Central memory CD4-positive, alpha-beta T cell (primary cell): ENCODE measurements at regions not wholly inside any gene's neighbourhood (a gene's known extent, or its start where the extent isn't known, plus 50 kb on each side); places are given as distances from the start of the nearest gene placed in this dataset.

ENCODE experiments used
- DNase-seq: peaks from one replicate; pipeline ENCODE4 v3.0.0; 2022

DNA sequence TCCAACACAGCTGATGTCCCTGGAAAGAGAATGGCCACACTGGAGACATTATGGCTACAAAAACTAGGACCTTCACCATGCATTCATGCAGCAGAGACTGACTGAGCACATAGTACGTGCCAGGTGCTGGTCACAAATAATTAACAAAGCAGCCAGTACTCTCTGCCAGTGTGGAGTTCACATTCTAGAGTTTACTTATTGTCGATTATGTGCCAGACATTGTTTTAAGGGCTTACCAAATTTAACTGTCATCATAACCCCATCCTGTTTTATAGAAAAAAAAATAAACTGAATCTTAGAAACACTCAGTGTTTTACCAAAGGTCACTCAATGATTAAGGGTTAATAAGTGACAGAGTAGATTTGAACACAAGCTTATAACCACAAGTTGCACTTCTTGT is 143.3 kb downstream of the RRAGC start:
- no peak for DNase-seq

DNA sequence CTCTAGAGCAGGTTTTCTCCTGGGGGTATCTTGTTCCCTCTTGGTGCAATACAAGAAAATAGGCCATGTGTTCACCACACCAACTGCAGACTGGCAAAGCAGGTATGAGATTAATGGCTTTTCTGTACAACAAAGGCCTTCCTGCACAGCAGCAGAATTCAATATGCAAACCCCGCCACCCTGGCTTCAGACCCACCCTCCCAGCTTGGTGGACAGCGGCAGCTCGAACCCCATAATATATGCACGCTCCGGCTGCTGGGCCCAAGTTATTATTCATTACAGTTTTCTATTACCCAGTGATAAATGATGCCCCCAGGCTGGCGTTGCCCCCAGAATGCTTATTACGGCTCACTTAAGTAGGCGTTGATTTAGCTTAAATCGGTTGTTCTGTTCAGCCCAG is 144.2 kb downstream of the RRAGC start:
- DNase-seq: no peak

DNA sequence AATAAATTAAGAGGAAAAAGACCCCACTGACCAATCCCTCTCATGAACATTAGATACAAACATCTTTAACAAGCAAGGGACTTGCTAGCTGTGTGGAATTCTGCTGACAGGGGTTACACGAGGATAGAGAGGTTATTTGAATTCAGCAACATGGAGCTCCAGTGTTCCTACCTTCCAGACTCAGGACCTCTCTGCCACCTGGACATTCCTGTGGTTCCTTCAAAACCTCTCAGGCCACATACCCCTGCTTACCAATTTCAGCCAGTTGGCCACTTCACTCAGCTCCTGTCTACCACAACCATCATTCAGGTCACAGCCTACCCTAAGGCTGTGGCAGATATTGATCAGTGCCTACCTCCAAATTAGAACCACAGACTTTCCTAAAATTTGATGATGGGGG is 147.5 kb downstream of the RRAGC start:
- DNase-seq: no peak

DNA sequence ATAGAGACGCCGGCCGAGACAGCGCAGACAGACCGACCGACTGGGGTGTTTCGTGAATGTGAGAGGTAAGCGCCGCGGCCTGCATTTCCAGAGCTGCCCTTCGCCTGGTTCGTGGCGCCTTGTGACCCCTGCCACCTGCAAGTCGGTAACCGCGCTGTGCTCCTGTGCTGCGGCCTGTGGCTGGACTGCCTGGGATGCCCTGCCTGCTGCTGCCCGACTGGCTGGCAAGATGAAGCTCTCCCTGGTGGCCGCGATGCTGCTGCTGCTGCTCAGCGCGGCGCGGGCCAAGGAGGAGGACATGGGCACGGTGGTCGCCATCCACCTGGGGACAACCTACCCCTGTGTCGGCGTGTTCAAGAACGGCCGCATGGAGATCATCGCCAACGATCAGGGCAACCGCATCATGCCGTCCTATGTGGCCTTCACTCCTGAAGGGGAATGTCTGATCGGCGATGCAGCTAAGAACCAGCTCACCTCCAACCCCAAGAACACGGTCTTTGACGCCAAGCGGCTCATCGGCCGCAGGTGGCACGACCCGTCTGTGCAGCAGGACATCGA is 150.8 kb downstream of the RRAGC start:
- DNase-seq: no peak

DNA sequence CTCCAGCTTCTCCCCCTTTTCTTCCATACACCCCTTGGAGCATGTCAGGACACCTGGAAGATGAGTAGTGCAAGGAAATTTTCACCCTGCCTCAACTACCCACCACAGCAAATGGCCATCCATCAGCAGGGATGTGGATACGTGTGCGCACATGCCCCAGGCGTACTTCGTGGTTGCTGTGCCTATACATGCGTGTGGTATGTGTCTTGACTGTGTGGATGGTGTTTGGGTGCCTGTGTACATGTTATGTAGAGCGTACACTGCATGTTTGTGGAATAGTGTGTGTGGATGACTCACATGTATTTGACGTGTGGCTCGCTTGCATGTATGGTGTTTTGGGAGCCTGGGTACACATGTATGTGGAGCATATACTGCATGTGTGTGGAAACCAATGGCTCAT is 158.5 kb downstream of the RRAGC start:
- DNase-seq: no peak

DNA sequence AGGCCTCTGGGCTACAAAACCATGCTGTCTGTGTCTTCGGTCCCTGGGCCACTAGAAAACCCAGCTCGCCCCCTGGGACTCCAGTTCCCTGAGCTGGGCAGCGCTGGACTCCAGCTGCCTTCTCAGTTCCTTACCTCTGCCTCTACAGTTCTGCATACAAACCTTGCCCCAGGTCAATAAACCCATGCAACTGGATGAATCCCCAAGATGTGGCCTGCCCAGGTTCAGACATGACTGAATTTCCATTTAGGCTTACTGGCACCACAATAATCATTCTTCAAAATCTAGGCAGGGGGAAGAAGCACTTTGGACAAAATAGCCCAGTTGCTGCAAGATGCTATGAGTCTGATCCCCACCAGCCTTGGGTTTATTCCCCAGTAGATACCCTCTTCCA is 159.5 kb downstream of the RRAGC start:
- no peak for DNase-seq

DNA sequence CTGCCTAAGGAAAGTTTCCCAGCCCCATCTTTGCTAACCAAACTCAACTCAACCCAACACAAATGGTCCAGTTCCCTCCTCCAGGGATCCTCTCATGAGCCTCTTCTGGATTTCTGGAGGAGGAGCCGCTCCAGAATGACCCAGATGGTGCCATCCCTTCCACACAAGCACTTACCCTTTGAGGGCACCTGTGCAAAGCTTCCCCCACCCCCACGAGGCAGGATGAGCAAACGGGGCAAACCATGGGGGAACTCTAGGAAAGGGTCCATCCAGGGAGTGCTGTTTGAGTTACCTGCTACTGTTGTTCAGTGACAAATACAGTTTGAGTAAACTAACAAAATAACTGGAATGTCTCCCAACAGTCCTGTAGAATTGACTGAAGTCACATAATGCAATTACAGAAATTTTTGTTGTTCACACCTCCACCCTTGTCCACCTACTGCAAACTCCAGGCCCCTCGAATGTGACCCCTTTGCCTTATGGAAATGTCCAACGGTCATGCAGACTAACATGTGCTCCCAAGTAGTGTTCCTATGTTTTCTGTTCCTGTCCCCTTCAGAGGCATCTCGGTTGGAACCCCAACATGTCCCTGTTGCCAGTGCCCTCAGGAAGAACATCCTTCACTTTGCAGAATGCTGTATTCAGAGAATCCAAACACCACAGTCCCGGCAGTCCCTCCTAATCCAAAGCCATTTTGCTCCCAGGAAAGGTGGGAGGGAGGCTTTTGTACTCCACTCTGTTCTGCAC is 160.1 kb downstream of the RRAGC start:
- no peak for DNase-seq

DNA sequence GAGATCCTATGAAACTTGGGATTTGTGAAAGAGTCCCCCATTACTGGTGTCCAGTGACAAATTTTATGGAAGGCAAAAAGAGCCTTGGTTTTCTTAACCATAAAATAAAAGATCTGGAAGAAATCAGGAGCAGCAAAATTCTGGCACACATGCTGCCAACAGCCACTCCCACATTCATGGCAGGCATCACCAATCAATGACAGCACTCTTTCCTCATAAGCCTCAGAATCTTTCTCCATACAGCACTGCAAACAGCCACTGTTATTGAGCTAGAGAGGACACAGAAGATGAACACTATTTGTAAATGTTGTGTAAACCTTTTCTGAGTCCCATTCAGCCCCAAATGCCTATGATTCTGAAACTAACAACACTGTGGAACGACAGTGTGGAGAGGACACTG is 162.2 kb downstream of the RRAGC start:
- DNase-seq: no peak

DNA sequence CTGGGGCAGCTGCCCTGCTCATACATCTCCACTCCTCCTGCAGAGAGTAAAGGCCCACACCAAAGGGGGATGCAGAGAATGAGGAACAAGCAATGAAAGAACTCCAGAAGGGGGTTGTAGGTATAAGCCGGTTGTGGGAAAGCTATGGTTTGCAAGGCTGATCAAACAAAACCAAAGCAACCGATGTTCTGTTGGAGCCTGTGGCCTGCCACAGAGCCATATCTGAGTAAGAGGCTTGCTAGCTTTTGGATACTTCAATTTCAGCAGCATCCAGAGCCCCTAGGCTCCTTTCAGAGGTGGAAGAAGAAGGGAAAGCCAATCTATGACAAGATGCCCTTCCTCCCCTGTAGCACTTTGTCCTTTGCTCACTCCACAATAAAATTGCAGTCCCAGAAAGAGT is 163.2 kb downstream of the RRAGC start:
- DNase-seq: no peak

DNA sequence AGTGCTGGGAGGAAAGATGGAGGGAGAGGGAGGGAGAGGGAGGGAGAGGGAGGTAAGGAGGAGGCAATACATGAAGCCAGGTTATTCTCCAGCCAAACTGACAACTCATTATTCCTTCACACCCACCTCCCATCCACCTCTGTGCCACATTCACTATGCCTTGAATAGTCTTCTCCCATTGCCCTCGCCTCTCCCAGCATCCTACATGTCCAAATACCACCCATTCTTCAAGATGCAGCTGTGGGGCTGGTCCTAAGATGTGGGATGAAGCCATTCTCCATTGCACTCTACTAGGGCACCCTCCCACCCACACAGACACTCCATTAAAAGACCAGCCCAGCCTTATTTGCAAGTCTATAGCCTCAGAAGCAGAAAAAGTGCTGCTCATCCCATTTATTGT is 165.8 kb downstream of the RRAGC start:
- no peak for DNase-seq

DNA sequence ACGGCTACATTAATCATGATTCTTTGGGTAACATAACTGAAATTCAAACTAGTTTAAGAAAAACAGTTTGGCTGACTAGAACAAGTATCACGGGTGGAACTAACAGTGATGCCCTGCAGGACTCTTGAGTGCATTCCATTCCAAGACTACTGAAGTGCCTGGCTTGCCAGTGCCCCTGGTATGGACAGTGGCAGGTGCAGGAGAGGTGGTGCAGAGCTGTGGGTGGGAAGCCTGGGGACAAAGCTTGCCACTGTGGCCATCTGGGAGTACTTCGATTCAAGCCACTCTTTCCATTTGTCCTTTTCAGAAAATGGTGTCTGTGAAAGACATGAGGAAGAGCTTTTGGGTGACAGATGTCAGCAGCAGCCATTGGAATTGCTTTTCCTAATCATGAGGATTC is 166.5 kb downstream of the RRAGC start:
- no peak for DNase-seq

DNA sequence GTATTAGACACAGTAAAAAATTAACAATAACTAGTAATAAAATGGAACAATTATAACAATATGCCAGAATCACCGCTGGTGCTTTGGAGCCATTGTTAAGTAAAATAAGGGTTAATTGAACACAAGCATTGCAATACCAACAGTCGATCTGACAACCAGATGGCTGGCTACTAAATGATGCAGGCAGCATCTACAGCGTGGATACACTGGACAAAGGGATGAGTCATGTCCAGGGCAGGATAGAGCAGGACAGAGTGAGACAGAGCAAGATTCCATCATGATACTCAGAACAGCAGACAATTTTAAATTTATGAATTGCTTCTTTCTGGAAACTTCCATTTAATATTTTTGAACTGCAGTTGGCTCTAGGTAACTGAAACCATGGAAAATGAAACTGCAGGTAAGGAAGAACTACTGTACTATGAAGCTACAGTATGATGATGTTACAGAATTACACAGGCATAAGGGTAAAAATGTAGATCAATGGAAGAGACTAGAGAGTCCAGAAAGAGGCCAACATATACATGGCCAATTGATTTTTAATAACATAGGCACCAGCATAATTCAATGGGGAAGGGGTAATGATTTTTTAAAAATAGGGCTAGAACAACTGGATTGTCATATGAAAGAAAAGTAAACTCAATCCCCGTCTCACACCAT is 168.7 kb downstream of the RRAGC start:
- no peak for DNase-seq

DNA sequence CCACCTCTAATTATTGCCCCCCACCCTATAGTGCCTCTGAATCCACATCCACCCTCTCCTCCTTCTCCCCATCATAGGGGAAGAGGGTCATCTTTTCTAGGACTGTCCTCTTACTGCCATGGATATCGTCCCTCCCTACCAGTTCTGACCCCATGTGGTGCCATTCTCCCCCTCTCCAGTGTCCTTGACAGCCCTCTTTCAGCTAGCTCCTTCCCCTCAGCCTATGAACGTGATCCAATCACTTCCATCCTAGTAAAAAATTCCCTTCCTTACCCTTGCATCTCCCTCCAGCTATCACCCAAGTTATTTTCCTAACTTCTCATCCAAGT is 172.7 kb downstream of the RRAGC start:
- DNase-seq: no peak

DNA sequence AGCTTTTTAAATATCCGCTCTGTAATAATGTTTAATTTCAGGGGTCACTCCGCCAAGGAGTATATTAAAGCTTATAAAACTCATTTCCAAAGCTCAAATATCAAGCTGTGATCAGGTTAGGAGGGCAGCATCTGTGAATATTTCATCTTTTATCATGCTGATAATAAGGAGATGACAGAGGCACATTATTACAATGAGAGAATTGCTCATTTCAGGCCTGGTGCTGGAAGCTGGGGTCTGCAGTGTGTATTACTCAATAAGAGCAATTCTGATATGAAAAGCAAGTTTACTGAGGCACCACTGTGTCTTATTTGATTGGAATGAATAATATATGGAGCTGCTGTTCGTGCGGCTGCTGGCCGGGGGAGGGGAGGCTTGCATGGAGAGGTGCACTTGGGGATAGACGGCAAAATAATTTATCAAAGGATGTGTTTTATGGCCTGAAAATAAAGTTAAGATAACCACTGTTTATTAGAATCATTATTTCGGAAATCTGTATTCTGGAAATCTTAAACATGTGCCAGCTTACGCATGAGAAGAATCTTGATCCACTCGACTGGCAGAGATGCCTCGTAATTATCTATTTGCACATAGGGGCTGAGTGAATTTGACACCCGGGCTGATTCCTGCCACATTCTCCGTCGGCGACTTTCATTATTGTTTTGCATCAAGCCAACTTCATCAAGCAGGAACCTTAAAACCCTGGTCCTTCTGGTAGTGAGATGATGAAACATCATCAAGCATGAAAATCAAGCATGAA is 173.2 kb downstream of the RRAGC start:
- DNase-seq: no peak

DNA sequence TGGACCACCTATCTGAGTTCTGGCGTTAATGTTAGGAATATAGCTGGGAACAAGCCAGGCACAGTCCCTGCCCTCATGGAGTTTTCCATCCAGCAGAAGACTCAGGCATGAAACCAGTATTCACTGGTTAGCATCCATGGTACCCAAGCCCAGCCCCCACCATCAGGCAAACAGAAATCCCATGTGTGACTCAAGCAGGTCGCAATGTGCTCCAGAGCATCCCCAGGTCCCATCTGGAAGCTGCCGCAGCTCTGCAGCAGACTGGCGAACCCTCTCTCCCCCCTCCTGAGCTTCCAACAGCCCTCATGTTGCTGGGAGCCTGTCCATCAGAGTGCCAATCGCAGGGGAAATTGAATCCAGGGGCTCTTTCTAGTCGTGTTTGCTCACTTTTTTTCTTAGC is 174.2 kb downstream of the RRAGC start:
- DNase-seq: no peak

DNA sequence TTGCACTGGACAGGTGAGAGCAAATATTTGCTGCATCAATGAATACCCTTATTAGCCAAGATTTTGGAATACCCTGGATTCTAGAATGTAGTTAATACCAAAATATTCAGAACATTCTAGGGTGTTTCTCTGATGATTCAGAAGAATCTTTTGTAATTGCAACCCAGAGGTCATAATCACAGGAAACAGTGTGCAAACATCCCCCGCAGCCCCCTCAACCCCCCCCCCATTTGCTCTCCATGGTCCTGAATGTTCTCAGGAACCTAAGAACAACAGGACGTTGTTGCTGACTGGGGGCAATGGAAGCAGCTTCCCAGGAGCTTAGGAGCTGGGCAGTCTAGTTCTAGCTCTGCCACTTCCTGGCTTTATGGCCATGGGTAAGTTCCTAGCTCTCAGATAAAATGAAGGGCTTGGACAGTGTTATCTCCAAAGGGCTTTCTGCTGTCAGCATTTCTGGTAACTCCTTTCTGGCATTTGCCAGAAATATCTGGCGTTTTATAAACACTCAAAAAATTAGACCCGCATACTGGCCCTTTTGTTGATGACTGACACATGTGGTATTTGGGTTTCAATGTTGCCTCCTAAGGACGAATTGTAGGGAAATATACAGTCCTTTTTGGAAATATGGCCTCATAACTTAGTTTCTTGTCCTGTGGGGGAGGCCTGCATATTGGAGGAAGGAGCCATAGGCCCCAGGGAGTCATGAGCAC is 178.6 kb downstream of the RRAGC start:
- DNase-seq: no peak

DNA sequence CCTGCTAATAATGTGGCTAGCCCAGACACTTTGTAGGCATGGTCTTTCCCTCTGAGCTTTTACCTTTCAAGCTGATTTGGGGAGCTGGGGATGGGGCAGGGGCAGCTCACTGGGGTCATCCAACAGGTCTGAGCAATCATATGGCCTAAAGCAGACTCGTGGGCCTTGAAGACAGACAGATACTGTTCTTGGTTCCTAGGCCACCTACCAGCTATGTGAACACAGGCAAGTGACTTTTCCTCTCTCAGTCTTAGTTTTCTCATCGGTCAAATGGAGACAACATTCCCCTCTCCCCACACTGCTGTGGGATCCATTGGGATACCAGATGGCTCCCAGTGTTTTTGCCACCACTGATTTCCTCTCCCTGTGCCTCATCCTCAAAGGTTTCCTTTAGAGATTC is 181.8 kb downstream of the RRAGC start:
- DNase-seq: no peak

DNA sequence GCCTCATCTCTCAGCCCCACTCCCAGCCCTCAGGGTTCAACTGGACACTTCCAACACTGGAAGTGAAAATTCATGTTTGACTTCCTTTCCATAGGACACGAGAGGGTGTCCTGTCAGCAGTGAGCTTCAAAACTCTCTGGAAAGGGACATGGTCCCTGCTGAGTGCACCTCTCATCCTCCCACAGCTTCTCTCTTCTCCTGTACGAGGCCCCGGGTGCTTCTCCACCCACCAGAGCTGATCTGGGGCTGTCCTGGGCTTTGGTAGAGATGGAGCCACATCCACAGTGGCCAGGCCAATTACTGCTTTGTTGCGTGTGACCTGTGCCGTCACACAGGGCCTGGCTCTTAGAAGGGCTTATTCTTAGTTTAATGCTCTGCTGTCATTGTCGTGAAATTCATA is 182.3 kb downstream of the RRAGC start:
- no peak for DNase-seq

DNA sequence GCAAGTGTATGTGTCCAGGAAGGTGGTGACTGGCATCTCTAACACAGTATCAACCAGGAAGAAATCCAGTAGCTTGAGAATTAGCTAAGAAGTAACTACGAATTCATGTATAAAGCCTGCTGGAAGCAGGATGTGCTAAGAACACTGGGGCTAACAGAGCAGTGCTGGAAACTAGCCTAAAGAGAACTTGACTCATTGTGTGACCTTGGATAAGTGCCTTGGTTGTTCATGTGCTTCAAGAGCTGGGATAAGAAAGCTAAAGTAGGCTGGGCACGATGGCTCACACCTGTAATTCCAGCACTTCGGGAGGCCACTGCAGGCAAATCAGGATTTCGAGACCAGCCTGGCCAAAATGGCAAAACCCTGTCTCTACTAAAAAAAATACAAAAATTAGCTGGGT is 186.9 kb downstream of the RRAGC start:
- no peak for DNase-seq

DNA sequence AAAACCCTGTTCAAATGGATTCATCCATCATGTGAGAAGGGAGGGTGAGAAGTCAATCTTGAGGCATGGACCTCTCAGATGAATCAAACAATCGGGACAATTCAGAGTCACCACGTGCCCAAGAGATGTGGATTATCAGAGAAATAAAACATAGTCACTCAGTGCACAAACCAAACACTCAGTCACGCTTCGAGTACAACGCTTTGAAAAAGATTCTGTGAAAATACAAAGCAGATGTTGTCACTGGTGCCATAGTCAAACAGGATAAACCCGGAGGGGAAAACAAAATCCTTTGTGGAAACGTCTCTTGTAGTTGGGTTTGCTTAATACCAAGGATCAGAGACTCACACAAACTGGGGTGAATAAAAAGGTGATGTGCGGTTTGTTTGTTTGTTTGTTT is 188.4 kb downstream of the RRAGC start:
- no peak for DNase-seq

DNA sequence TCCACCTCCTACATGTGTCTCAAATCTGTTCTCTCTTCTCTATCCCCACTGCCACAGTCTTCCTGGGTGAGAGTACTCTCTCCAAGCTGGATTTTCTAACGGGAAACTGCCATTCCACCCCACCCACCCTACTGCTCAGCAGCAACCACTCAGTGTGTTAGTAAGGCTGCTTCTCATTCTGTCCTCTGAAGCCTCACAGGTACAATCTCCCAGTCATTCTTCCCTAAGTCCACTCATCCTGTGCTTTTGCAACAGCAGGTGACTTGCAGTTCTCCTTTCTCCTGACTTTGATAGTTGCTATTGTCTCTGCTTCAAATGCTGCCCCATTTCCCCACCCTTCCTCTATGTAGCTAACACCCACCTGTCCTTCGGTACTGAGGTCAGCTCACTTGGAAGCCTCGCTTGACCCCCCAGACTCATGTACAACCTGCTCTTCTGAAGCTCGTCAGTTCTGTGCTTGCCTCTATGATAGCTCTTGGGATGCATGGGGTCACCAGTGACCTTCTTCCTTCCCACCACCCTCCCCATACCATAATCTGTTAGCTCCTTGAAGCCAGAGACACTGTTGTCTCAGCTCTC is 188.9 kb downstream of the RRAGC start:
- DNase-seq: no peak

DNA sequence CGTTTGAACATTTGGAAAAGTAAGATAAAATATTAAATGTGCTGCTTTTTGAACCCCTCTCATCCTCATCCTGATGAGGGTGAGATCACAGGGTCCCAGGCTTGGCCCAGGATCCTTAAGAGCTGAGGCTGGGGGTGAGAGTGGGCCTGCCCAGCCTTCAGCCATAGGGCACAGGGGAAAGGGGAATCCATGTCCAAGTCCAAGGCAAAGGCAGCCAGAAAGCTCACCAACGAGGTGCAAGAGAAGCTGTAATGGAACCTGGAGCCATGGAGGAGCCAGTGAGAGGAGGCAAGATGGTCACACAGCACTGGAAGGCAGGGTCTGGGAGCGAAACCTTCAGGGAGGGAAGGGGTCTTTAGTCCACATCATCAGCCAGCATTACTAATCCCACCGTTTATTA is 191.9 kb downstream of the RRAGC start:
- no peak for DNase-seq

DNA sequence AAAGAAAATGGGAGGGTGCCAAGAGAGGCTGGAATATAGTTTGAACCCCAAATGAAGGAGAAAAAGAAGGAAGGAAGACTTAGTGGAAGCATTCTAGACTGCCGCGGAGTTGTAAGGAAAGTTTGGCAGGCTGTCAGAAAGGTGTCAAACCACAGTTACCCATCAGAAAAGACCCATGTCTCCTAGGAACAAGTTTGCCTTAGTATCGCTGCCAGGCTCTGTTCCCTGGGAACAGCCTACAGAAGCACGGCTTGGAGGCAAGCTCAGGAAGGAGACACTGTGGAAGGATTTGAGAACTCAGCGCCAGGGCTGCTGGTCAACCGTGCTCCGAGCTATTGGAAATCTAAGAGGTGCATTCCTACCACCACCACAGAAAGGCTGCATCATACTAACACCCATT is 197.4 kb downstream of the RRAGC start:
- no peak for DNase-seq
